ENCODE measurements at regions not wholly inside any gene's neighbourhood (a gene's known extent, or its start where the extent isn't known, plus 50 kb on each side); places are given as distances from the start of the nearest gene placed in this dataset.

DNA sequence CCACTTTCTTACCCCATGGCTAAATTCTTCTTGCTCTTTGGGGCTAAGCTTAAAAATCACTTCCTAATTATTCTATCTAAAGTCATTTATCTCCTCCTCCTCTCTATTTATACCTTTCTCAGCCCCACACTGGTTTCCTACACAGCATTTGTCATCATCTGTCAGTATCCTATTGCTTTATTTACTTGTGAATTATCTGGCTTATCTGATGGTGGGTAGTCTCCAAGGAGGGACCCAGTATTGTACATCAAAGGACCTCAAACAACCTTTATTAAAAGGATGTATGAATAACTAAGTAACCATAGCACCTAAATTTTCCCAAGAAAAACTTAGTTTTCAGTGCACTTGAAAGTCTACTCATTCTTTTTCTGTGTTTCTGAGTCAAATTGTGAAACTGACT, 332.7 kb upstream of the SNX7 start:
- H3K27me3 ChIP-seq, result no peaks in the 10 kb centered on the region
- peaks cover 12% of the 10 kb centered on the region for H3K4me1 ChIP-seq
- no peak overlapping the region for H3K27ac ChIP-seq
- DNase-seq, result no peak
- H3K36me3 ChIP-seq, result no peaks in the 10 kb centered on the region
- H3K9me3 ChIP-seq (replicated peaks), result no peaks in the 10 kb centered on the region; the same call in 1 of the 2 replicates
- no peak overlapping the region for H3K4me3 ChIP-seq

GRCh38 chr1:98327220-98327861, 334.2 kb upstream of the SNX7 start:
- no peak for DNase-seq
- no peaks in the 10 kb centered on the region for H3K36me3 ChIP-seq
- peaks cover 23% of the 10 kb centered on the region for H3K4me1 ChIP-seq
- no peak overlapping the region for H3K4me3 ChIP-seq
- no peak overlapping the region for H3K27ac ChIP-seq
- no peaks in the 10 kb centered on the region for H3K27me3 ChIP-seq
- no peaks in the 10 kb centered on the region; the same call in 1 of the 2 replicates for H3K9me3 ChIP-seq (replicated peaks)

- H3K4me3 ChIP-seq, result no peak overlapping the region
- no peaks in the 10 kb centered on the region; the same call in 1 of the 2 replicates for H3K9me3 ChIP-seq (replicated peaks)
- no peaks in the 10 kb centered on the region for H3K27me3 ChIP-seq
- H3K27ac ChIP-seq, result no peak overlapping the region
- no peaks in the 10 kb centered on the region for H3K36me3 ChIP-seq
- DNase-seq, result peak; percentile 19 to 20
- peaks cover 21% of the 10 kb centered on the region for H3K4me1 ChIP-seq
Measured at GRCh38 chr1:98325646-98326440, 335.7 kb upstream of the SNX7 start.

GRCh38 chr1:98323906-98324358, 337.6 kb upstream of the SNX7 start:
- Histone ChIP-seq H3K27ac (peak overlapping the region; percentile 54), H3K36me3 (no peaks in the 10 kb centered on the region), H3K4me1 (peaks cover 21% of the 10 kb centered on the region), H3K27me3 (no peaks in the 10 kb centered on the region), H3K4me3 (no peak overlapping the region), H3K9me3 (replicated peaks) (no peaks in the 10 kb centered on the region; the same call in 1 of the 2 replicates)
- peak; percentile 21 to 42 for DNase-seq

DNA sequence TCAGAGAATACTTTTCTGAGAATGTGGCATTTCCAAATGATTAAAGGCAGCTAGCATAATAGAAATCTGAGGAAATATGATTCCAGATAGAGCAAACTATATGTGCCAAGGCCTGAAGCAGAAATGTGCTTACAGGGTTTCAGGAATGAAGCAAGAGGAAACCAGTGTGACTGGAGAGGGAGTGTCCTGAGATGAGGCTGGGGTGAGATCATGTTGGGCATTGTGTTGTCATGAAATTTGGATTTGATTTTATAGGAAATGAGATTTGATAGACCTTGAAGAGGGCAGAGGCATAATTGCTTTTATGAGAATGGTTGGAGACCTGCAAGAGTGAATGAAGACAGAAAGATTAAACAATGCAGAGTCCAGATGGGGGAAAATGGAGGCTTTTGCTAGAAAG, 338.1 kb upstream of the SNX7 start:
- H3K4me3 ChIP-seq, result no peak overlapping the region
- H3K27ac ChIP-seq, result peak overlapping the region; percentile 54
- peak; percentile 9 to 22 for DNase-seq
- H3K36me3 ChIP-seq, result no peaks in the 10 kb centered on the region
- peaks cover 21% of the 10 kb centered on the region for H3K4me1 ChIP-seq
- H3K9me3 ChIP-seq (replicated peaks), result no peaks in the 10 kb centered on the region; the same call in 1 of the 2 replicates
- H3K27me3 ChIP-seq, result no peaks in the 10 kb centered on the region

GRCh38 chr1:98322966-98323365, 338.6 kb upstream of the SNX7 start:
- DNase-seq, result no peak
- Histone ChIP-seq H3K4me1 (peaks cover 21% of the 10 kb centered on the region), H3K27me3 (no peaks in the 10 kb centered on the region), H3K36me3 (no peaks in the 10 kb centered on the region), H3K9me3 (replicated peaks) (no peaks in the 10 kb centered on the region), H3K4me3 (no peak overlapping the region), H3K27ac (peak overlapping the region; percentile 54)

DNA sequence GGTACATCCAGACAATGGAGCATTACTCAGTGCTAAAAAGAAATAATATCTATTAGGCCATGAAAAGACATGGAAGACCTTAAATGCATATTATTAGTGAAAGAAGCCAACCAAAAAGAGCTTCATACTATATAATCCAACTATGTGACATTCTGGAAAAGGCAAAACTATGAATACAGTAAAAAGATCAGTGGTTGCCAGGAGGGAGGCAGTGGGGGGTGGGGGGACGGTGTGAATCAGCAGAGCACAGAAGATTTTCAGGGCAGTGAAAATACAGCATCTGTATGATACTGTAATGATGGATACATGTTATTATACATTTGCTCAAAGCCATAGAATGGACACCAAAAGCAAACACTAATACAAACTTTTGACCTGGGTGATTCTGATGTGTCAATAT, 339.4 kb upstream of the SNX7 start:
- H3K36me3 ChIP-seq, result no peaks in the 10 kb centered on the region
- H3K4me1 ChIP-seq, result peaks cover 21% of the 10 kb centered on the region
- H3K27me3 ChIP-seq, result no peaks in the 10 kb centered on the region
- DNase-seq, result no peak
- no peak overlapping the region for H3K4me3 ChIP-seq
- H3K9me3 ChIP-seq (replicated peaks), result no peaks in the 10 kb centered on the region
- H3K27ac ChIP-seq, result no peak overlapping the region

GRCh38 chr1:98321191-98321590, 340.3 kb upstream of the SNX7 start:
- peaks cover 21% of the 10 kb centered on the region for H3K4me1 ChIP-seq

GRCh38 chr1:98316286-98316905, 345.1 kb upstream of the SNX7 start:
- H3K27ac ChIP-seq, result no peak overlapping the region
- no peaks in the 10 kb centered on the region for H3K36me3 ChIP-seq
- no peak for DNase-seq
- no peak overlapping the region for H3K4me3 ChIP-seq
- no peaks in the 10 kb centered on the region for H3K4me1 ChIP-seq
- no peaks in the 10 kb centered on the region for H3K27me3 ChIP-seq
- H3K9me3 ChIP-seq (replicated peaks), result no peaks in the 10 kb centered on the region

More at GRCh38 chr1:98321191-98321590, 340.3 kb upstream of the SNX7 start:
- DNase-seq, result no peak
- Histone ChIP-seq H3K27ac (no peak overlapping the region), H3K9me3 (replicated peaks) (no peaks in the 10 kb centered on the region), H3K27me3 (no peaks in the 10 kb centered on the region), H3K4me3 (no peak overlapping the region), H3K36me3 (no peaks in the 10 kb centered on the region)

DNA sequence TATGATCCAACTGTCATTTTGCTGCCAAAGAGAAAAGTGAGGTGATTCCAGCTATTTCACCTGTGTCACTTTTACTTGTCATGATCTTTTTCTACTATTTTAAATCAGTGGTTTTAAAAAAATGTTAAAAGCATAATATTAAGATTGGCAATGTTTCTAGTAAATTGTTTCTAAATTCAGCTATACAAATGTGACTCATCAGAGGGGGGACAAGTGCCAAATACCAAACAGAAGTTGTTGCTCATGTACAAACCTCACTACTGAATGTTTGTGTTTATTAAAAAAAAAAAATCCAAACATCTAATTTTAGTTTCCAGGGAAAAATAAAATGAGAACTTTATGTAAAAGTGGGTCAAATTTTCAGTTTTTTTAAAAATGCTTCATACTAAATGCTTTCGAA, 346.2 kb upstream of the SNX7 start:
- Histone ChIP-seq H3K27ac (no peak overlapping the region), H3K27me3 (no peaks in the 10 kb centered on the region), H3K36me3 (no peaks in the 10 kb centered on the region), H3K9me3 (replicated peaks) (no peaks in the 10 kb centered on the region), H3K4me3 (no peak overlapping the region), H3K4me1 (no peaks in the 10 kb centered on the region)
- no peak for DNase-seq

- no peak for DNase-seq
- Histone ChIP-seq H3K27ac (no peak overlapping the region), H3K9me3 (replicated peaks) (no peaks in the 10 kb centered on the region), H3K27me3 (no peaks in the 10 kb centered on the region), H3K4me3 (no peak overlapping the region), H3K4me1 (no peaks in the 10 kb centered on the region), H3K36me3 (no peaks in the 10 kb centered on the region)
Measured at GRCh38 chr1:98314601-98315000, 346.9 kb upstream of the SNX7 start.

GRCh38 chr1:98306517-98307089, 354.9 kb upstream of the SNX7 start:
- Histone ChIP-seq H3K4me3 (no peak overlapping the region), H3K4me1 (no peaks in the 10 kb centered on the region), H3K27me3 (no peaks in the 10 kb centered on the region), H3K27ac (no peak overlapping the region), H3K36me3 (no peaks in the 10 kb centered on the region), H3K9me3 (replicated peaks) (no peaks in the 10 kb centered on the region)
- DNase-seq, result no peak

DNA sequence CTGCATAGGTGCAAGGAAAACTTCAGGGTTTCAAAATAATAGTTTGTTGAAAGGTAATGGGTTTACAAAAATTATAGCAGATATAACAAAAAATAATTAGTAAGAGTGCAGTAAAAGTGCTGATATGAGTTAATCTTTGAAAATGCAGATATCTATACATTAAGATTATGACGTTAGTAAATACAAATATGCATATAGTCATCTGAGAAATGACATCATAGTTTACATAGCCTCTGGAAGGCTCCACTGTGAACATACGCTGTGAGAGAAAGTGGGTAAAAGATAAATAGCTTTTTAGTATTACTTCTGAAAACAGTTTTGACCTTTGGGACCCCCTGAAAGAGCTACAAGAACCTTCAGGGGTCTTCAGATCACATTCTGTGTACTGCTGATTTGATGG, 356.2 kb upstream of the SNX7 start:
- DNase-seq, result no peak
- Histone ChIP-seq H3K36me3 (no peaks in the 10 kb centered on the region), H3K9me3 (replicated peaks) (no peaks in the 10 kb centered on the region), H3K4me1 (no peaks in the 10 kb centered on the region), H3K4me3 (no peak overlapping the region), H3K27me3 (no peaks in the 10 kb centered on the region), H3K27ac (no peak overlapping the region)

- no peaks in the 10 kb centered on the region for H3K27me3 ChIP-seq
- H3K4me1 ChIP-seq, result no peaks in the 10 kb centered on the region
- no peak overlapping the region for H3K27ac ChIP-seq
- H3K36me3 ChIP-seq, result no peaks in the 10 kb centered on the region
- H3K9me3 ChIP-seq (replicated peaks), result no peaks in the 10 kb centered on the region
- no peak overlapping the region for H3K4me3 ChIP-seq
- no peak for DNase-seq
Measured at GRCh38 chr1:98304888-98305287, 356.6 kb upstream of the SNX7 start.

GRCh38 chr1:98299861-98300260, 361.7 kb upstream of the SNX7 start:
- no peak for DNase-seq
- Histone ChIP-seq H3K4me1 (no peaks in the 10 kb centered on the region), H3K27me3 (no peaks in the 10 kb centered on the region), H3K36me3 (no peaks in the 10 kb centered on the region), H3K4me3 (no peak overlapping the region), H3K27ac (no peak overlapping the region), H3K9me3 (replicated peaks) (no peaks in the 10 kb centered on the region)

All from SJCRH30 (cell line).